ENCODE measurements at regions not wholly inside any gene's neighbourhood (a gene's known extent, or its start where the extent isn't known, plus 50 kb on each side); places are given as distances from the start of the nearest gene placed in this dataset.

DNA sequence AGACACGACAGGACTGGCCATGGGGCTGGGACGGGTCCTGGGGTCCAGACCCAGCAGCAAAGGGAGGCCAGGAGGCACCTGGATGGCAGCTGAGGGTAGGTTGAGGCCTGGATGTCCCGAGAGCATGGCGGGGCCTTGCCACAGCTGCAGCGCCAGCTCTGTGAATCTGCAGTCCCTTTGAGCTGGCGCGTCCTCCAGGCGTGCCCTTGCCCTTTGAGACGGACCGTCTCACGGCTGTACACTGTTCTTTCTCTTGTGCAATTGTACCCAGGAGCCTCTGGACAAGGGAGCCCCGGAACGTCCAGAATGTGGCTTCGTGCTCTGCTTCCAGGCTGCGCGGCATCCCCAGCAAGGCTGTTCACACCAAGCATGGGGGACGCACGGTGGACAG lies 69.5 kb upstream of the CIBAR2 start:
- TF ChIP-seq EZH2phosphoT487 (IDR thresholded peaks at IDR 0.05; ENCODE audit: insufficient read depth, low read depth) (no peak), EZH2 (IDR thresholded peaks at IDR 0.05; ENCODE audit: insufficient read depth, poor library complexity, severe bottlenecking) (no peak)
